Astrocyte of the cerebellum (primary cell): ENCODE measurements at regions not wholly inside any gene's neighbourhood (a gene's known extent, or its start where the extent isn't known, plus 50 kb on each side); places are given as distances from the start of the nearest gene placed in this dataset.

ENCODE experiments used
- DNase-seq: peaks from one replicate; pipeline ENCODE4 v3.0.0-alpha.2; 2011; ENCODE audit warnings: low read depth
- H3K4me3 ChIP-seq: 2 replicates; pipeline ENCODE4 v1.5.1; 2011; ENCODE audit warnings: mild to moderate bottlenecking, low read depth, low read length, moderate library complexity
- in situ Hi-C: cut with HindIII; loops from 2 replicates; pipeline ENCODE4 v1.10.0; 2017; ENCODE audit warnings: low sequenced_read_pairs
- TF ChIP-seq, protein P1 (sequence below): IDR thresholded peaks from 2 replicates; pipeline ENCODE4 v1.5.1; 2012; ENCODE audit warnings: low read length, low read depth, moderate library complexity, mild to moderate bottlenecking; ENCODE audit errors: missing control alignments

GRCh38 chr6:167696296-167696695, 130.4 kb upstream of the AFDN start:
- DNase-seq: no peak
- in situ Hi-C loops: no loop called here
- TF ChIP-seq, protein P1, sequence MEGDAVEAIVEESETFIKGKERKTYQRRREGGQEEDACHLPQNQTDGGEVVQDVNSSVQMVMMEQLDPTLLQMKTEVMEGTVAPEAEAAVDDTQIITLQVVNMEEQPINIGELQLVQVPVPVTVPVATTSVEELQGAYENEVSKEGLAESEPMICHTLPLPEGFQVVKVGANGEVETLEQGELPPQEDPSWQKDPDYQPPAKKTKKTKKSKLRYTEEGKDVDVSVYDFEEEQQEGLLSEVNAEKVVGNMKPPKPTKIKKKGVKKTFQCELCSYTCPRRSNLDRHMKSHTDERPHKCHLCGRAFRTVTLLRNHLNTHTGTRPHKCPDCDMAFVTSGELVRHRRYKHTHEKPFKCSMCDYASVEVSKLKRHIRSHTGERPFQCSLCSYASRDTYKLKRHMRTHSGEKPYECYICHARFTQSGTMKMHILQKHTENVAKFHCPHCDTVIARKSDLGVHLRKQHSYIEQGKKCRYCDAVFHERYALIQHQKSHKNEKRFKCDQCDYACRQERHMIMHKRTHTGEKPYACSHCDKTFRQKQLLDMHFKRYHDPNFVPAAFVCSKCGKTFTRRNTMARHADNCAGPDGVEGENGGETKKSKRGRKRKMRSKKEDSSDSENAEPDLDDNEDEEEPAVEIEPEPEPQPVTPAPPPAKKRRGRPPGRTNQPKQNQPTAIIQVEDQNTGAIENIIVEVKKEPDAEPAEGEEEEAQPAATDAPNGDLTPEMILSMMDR: no peak
- no peak overlapping the region for H3K4me3 ChIP-seq

- no peak for DNase-seq
Measured at GRCh38 chr6:167697316-167697715, 129.4 kb upstream of the AFDN start.

GRCh38 chr6:167698540-167698939, 128.2 kb upstream of the AFDN start:
- H3K4me3 ChIP-seq: no peak overlapping the region
- DNase-seq: no peak
- TF ChIP-seq, protein P1: no peak
- in situ Hi-C loops: no loop called here

More at GRCh38 chr6:167697316-167697715, 129.4 kb upstream of the AFDN start:
- TF ChIP-seq, protein P1: peak; percentile 9
- in situ Hi-C loops: no loop called here
- H3K4me3 ChIP-seq: no peak overlapping the region

- DNase-seq: no peak
- in situ Hi-C loops: no loop called here
- H3K4me3 ChIP-seq: no peak overlapping the region
- TF ChIP-seq, protein P1: no peak
Measured at GRCh38 chr6:167699141-167699931, 127.4 kb upstream of the AFDN start.

- DNase-seq: no peak
- in situ Hi-C loops: no loop called here
- TF ChIP-seq, protein P1: no peak
- no peak overlapping the region for H3K4me3 ChIP-seq
Measured at GRCh38 chr6:167700199-167700598, 126.5 kb upstream of the AFDN start.

GRCh38 chr6:167701010-167701409, 125.7 kb upstream of the AFDN start:
- TF ChIP-seq, protein P1: no peak
- H3K4me3 ChIP-seq: no peak overlapping the region
- DNase-seq: no peak
- in situ Hi-C loops: no loop called here
